Neural progenitor cell (in vitro differentiated cells): ENCODE measurements at regions not wholly inside any gene's neighbourhood (a gene's known extent, or its start where the extent isn't known, plus 50 kb on each side); places are given as distances from the start of the nearest gene placed in this dataset.

Experiments used
- EZH2phosphoT487 ChIP-seq: fragments of 200-600 bp; sonication (generic); IDR thresholded peaks from 2 replicates; pipeline ENCODE4 v1.6.1; 2017; ENCODE audit warnings: antibody characterized with exemption
- TF ChIP-seq, protein P1 (sequence below): fragments of 200-600 bp; sonication (generic); IDR thresholded peaks from 2 replicates; pipeline ENCODE4 v1.5.1; 2017; ENCODE audit warnings: antibody characterized with exemption, mild to moderate bottlenecking

DNA sequence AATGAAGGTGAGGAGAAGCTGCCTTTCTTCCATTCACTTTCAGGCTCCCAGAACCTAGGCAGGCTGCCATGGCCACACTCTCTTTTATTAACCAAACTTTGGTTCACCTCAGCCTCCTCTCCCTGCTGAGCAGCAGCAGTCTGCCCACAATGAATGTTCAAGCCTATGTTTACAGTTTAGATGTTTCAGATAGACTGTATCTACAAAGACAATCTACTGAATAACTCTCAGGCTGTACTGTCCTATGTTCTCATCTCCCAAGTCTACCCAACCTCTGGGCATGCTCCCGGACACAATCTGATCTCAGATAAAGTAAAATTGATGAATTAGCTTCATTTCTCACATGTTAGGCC is 59.2 kb upstream of the TMEM164 start:
- TF ChIP-seq, protein P1, sequence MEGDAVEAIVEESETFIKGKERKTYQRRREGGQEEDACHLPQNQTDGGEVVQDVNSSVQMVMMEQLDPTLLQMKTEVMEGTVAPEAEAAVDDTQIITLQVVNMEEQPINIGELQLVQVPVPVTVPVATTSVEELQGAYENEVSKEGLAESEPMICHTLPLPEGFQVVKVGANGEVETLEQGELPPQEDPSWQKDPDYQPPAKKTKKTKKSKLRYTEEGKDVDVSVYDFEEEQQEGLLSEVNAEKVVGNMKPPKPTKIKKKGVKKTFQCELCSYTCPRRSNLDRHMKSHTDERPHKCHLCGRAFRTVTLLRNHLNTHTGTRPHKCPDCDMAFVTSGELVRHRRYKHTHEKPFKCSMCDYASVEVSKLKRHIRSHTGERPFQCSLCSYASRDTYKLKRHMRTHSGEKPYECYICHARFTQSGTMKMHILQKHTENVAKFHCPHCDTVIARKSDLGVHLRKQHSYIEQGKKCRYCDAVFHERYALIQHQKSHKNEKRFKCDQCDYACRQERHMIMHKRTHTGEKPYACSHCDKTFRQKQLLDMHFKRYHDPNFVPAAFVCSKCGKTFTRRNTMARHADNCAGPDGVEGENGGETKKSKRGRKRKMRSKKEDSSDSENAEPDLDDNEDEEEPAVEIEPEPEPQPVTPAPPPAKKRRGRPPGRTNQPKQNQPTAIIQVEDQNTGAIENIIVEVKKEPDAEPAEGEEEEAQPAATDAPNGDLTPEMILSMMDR: no peak
- no peak for TF ChIP-seq EZH2phosphoT487
